HepG2 (cell line): ENCODE measurements at regions not wholly inside any gene's neighbourhood (a gene's known extent, or its start where the extent isn't known, plus 50 kb on each side); places are given as distances from the start of the nearest gene placed in this dataset.

Experiments
- ATAC-seq: fragments of 200-7000 bp; cut with Tn5 transposase; 3 replicates; pipeline ENCODE4 v1.9.1; 2020; ENCODE audit warnings: mild to moderate bottlenecking, moderate library complexity
- BruUV-seq: library from RNA; stranded (reverse); fragments of 400-500 nt; replicated peaks from 2 replicates; lab custom pipeline; 2021; lab: Mats Ljungman, UMichigan
- CTCF ChIA-PET: fragments of 300-600 bp; formaldehyde crosslinking; extraction: SDS; loops from one replicate; lab custom pipeline; 2021; ENCODE audit warnings: low total read pairs, inconsistent platforms, low intra/inter-chr PET ratio; lab: Yijun Ruan, JAX
- POLR2A ChIA-PET: fragments of 350-600 bp; sonication (Branson Sonifier 250); formaldehyde crosslinking; loops from one replicate; lab custom pipeline; 2020; ENCODE audit warnings: antibody characterized with exemption, inconsistent platforms; lab: Yijun Ruan, JAX
- DNase-seq: peaks from one replicate; pipeline ENCODE4 v3.0.0-alpha.2; 2015; ENCODE audit warnings: low spot score
- FAIRE-seq: peaks from 3 replicates; lab custom pipeline; 2011; peaks lifted over from hg19 to GRCh38; lab: Jason Lieb, UNC
- H2AFZ ChIP-seq: one replicate; pipeline ENCODE4 v1.6.1; 2011; ENCODE audit warnings: low read length, inconsistent platforms
- H3K27ac ChIP-seq: fragments of 300-600 bp; 3 replicates; pipeline ENCODE4 v1.8.0; 2011; ENCODE audit warnings: mixed run types, mild to moderate bottlenecking, mixed read lengths, low read length, inconsistent platforms; ENCODE audit not compliant: insufficient read depth; ENCODE audit errors: extremely low read length
- H3K27me3 ChIP-seq, 2 experiments: fragments of 200-600 bp in 1 of 2; 2 replicates in 1 of 2; 3 replicates in 1 of 2; pipeline versions ENCODE4 v1.6.0 to v1.8.0; 2011; ENCODE audit warnings: low read length in 2 of 2, mild to moderate bottlenecking in 2 of 2, moderate library complexity in 2 of 2, inconsistent platforms in 1 of 2; ENCODE audit not compliant: insufficient read depth in 2 of 2, control insufficient read depth in 1 of 2
- H3K36me3 ChIP-seq, 2 experiments: fragments of 200-600 bp in 1 of 2; replicated peaks in 1 of 2; 2 replicates in 1 of 2; 3 replicates in 1 of 2; pipeline versions ENCODE4 v1.5.1 to v1.8.0; 2011; ENCODE audit warnings: low read length in 2 of 2, inconsistent platforms in 1 of 2; ENCODE audit not compliant: insufficient read depth in 2 of 2, control insufficient read depth in 1 of 2
- H3K4me1 ChIP-seq: 2 replicates; pipeline ENCODE4 v1.5.1; 2012; ENCODE audit warnings: low read length, inconsistent platforms; ENCODE audit not compliant: insufficient read depth
- H3K4me2 ChIP-seq: 2 replicates; pipeline ENCODE4 v1.6.0; 2011; ENCODE audit warnings: low read depth, low read length, inconsistent platforms
- H3K4me3 ChIP-seq, 3 experiments: fragments of 200-600 bp in 1 of 3; sonication (generic), shearing (Covaris generic) in 1 of 3; replicated peaks in 1 of 3; 2 replicates each; pipeline ENCODE4 v1.5.1; 2011 to 2016; ENCODE audit warnings: low read length in 3 of 3, inconsistent platforms in 2 of 3, low read depth in 2 of 3, mild to moderate bottlenecking in 2 of 3, control low read depth in 1 of 3, mixed read lengths in 1 of 3; ENCODE audit not compliant: insufficient read depth in 1 of 3
- H3K79me2 ChIP-seq: one replicate; pipeline ENCODE4 v1.6.1; 2011; ENCODE audit warnings: low read length, inconsistent platforms; ENCODE audit not compliant: insufficient read depth
- H3K9ac ChIP-seq: 2 replicates; pipeline ENCODE4 v1.6.0; 2011; ENCODE audit warnings: mild to moderate bottlenecking, low read depth, low read length, inconsistent platforms; ENCODE audit not compliant: insufficient read depth
- H3K9me3 ChIP-seq: 2 replicates; pipeline ENCODE4 v1.5.1; 2012; ENCODE audit warnings: mild to moderate bottlenecking, low read length
- H4K20me1 ChIP-seq: 2 replicates; pipeline ENCODE4 v1.6.0; 2011; ENCODE audit warnings: inconsistent platforms, mild to moderate bottlenecking, low read length, moderate library complexity; ENCODE audit not compliant: insufficient read depth
- AGO1 ChIP-seq: fragments of 200-400 bp; formaldehyde crosslinking; IDR thresholded peaks from 2 replicates; pipeline ENCODE4 v1.6.1; 2017; ENCODE audit warnings: mild to moderate bottlenecking, low read depth, low read length, moderate library complexity; ENCODE audit not compliant: poor library complexity, severe bottlenecking
- MEIS1 ChIP-seq: sonication (generic); formaldehyde crosslinking; IDR thresholded peaks from 2 replicates; pipeline ENCODE4 v1.9.0; 2021; ENCODE audit warnings: mild to moderate bottlenecking, missing genetic modification reagents, moderate library complexity, borderline replicate concordance
- MIER3 ChIP-seq: IDR thresholded peaks from 2 replicates; pipeline ENCODE4 v1.6.1; 2016; ENCODE audit warnings: missing compliant biosample characterization, borderline replicate concordance
- NFE2 ChIP-seq: sonication (generic); formaldehyde crosslinking; IDR thresholded peaks from 2 replicates; pipeline ENCODE4 v1.4.0; 2020; ENCODE audit warnings: missing genetic modification reagents
- RFXANK ChIP-seq: IDR thresholded peaks from 2 replicates; pipeline ENCODE4 v1.6.1; 2016
- ZBTB1 ChIP-seq: sonication (generic); formaldehyde crosslinking; IDR thresholded peaks from 2 replicates; pipeline ENCODE4 v1.4.0; 2020; ENCODE audit warnings: missing genetic modification reagents, borderline replicate concordance
- ZC3H13 ChIP-seq: sonication (generic); formaldehyde crosslinking; IDR thresholded peaks from 2 replicates; pipeline ENCODE4 v1.8.1; 2023; ENCODE audit warnings: mild to moderate bottlenecking, missing genetic modification reagents, moderate library complexity
- ZNF570 ChIP-seq: sonication (generic); formaldehyde crosslinking; IDR thresholded peaks from 2 replicates; pipeline ENCODE4 v1.4.0; 2020; ENCODE audit warnings: mild to moderate bottlenecking, missing genetic modification reagents, borderline replicate concordance
- ZNF644 ChIP-seq: IDR thresholded peaks from 2 replicates; pipeline ENCODE4 v1.6.1; 2016; ENCODE audit warnings: low read depth
- ZNF678 ChIP-seq: sonication (generic); formaldehyde crosslinking; IDR thresholded peaks from 2 replicates; pipeline ENCODE4 v1.4.0; 2020; ENCODE audit warnings: mild to moderate bottlenecking, missing genetic modification reagents
- ZSCAN29 ChIP-seq: sonication (generic); formaldehyde crosslinking; conservative IDR thresholded peaks from 2 replicates; pipeline ENCODE4 v1.4.0; 2020; ENCODE audit warnings: mild to moderate bottlenecking, missing genetic modification reagents
- in situ Hi-C: cut with HindIII; loops from 2 replicates; pipeline ENCODE4 v1.10.0; 2017; ENCODE audit warnings: low pct_unique_long_range_greater_than_20kb; ENCODE audit not compliant: extremely low pct_ligation_motif_present
- intact Hi-C: fragments of 100-400 bp; cut with micrococcal nuclease; formaldehyde crosslinking; loops from one replicate; pipeline ENCODE4 v1.10.0; 2022; ENCODE audit not compliant: unreplicated experiment
- TF ChIP-seq, protein P1 (sequence below): IDR thresholded peaks from 2 replicates; pipeline ENCODE4 v1.6.1; 2018; ENCODE audit warnings: missing genetic modification reagents
- TF ChIP-seq, protein P2 (sequence below): sonication (generic); formaldehyde crosslinking; IDR thresholded peaks from 2 replicates; pipeline ENCODE4 v1.8.0; 2022; ENCODE audit warnings: mild to moderate bottlenecking, missing genetic modification reagents
- TF ChIP-seq, protein P3 (sequence below): sonication (generic); formaldehyde crosslinking; IDR thresholded peaks from 2 replicates; pipeline ENCODE4 v1.9.0; 2022; ENCODE audit warnings: missing genetic modification reagents, mild to moderate bottlenecking, borderline replicate concordance
- TF ChIP-seq, protein P4 (sequence below): sonication (generic); formaldehyde crosslinking; IDR thresholded peaks from 2 replicates; pipeline ENCODE4 v1.5.1; 2020; ENCODE audit warnings: mild to moderate bottlenecking, missing genetic modification reagents

GRCh38 chr2:190794377-190794776 is 86.2 kb upstream of the GLS start (continued):
- TF ChIP-seq ZNF644 (no peak), ZBTB1 (CRISPR knock-in tag) (no peak), ZSCAN29 (no peak)

- Histone ChIP-seq H3K27ac (no peak overlapping the region), H3K4me3 (no peak overlapping the region), H2AFZ (no peak overlapping the region), H3K4me1 (peaks cover 12% of the 10 kb centered on the region), H3K9ac (no peak overlapping the region), H3K27me3 (no peaks in the 10 kb centered on the region), H3K36me3 (no peaks in the 10 kb centered on the region), H3K79me2 (no peaks in the 10 kb centered on the region), H4K20me1 (no peaks in the 10 kb centered on the region), H3K4me2 (no peak overlapping the region), H3K9me3 (no peaks in the 10 kb centered on the region)
- DNase-seq (no peak), FAIRE-seq (no peak), ATAC-seq (no peak)
- intact Hi-C loops, result no loop called here
- in situ Hi-C loops, result no loop called here
- ChIA-PET CTCF (no interaction called here), POLR2A (interaction anchor here (0.8 to 2.6 kb wide), 2 partner anchors 15 to 17 kb away, joined by 3 to 10 read pairs; no protein-coding TSS in a partner anchor)
- BruUV-seq, result no TSS peak
- TF ChIP-seq ZNF678 (CRISPR knock-in tag), result no peak
- TF ChIP-seq, protein P1, sequence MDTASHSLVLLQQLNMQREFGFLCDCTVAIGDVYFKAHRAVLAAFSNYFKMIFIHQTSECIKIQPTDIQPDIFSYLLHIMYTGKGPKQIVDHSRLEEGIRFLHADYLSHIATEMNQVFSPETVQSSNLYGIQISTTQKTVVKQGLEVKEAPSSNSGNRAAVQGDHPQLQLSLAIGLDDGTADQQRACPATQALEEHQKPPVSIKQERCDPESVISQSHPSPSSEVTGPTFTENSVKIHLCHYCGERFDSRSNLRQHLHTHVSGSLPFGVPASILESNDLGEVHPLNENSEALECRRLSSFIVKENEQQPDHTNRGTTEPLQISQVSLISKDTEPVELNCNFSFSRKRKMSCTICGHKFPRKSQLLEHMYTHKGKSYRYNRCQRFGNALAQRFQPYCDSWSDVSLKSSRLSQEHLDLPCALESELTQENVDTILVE (CRISPR knock-in tag), result no peak
- TF ChIP-seq, protein P2, sequence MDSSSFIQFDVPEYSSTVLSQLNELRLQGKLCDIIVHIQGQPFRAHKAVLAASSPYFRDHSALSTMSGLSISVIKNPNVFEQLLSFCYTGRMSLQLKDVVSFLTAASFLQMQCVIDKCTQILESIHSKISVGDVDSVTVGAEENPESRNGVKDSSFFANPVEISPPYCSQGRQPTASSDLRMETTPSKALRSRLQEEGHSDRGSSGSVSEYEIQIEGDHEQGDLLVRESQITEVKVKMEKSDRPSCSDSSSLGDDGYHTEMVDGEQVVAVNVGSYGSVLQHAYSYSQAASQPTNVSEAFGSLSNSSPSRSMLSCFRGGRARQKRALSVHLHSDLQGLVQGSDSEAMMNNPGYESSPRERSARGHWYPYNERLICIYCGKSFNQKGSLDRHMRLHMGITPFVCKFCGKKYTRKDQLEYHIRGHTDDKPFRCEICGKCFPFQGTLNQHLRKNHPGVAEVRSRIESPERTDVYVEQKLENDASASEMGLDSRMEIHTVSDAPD (CRISPR knock-in tag), result no peak
- TF ChIP-seq AGO1, result no peak
- TF ChIP-seq ZC3H13, result no peak
- no peak for TF ChIP-seq MIER3
- TF ChIP-seq RFXANK (CRISPR knock-in tag), result no peak
- TF ChIP-seq, protein P3, sequence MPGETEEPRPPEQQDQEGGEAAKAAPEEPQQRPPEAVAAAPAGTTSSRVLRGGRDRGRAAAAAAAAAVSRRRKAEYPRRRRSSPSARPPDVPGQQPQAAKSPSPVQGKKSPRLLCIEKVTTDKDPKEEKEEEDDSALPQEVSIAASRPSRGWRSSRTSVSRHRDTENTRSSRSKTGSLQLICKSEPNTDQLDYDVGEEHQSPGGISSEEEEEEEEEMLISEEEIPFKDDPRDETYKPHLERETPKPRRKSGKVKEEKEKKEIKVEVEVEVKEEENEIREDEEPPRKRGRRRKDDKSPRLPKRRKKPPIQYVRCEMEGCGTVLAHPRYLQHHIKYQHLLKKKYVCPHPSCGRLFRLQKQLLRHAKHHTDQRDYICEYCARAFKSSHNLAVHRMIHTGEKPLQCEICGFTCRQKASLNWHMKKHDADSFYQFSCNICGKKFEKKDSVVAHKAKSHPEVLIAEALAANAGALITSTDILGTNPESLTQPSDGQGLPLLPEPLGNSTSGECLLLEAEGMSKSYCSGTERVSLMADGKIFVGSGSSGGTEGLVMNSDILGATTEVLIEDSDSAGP (CRISPR knock-in tag), result no peak
- TF ChIP-seq ZNF570 (CRISPR knock-in tag), result no peak
- no peak for TF ChIP-seq NFE2 (CRISPR knock-in tag)
- TF ChIP-seq, protein P4, sequence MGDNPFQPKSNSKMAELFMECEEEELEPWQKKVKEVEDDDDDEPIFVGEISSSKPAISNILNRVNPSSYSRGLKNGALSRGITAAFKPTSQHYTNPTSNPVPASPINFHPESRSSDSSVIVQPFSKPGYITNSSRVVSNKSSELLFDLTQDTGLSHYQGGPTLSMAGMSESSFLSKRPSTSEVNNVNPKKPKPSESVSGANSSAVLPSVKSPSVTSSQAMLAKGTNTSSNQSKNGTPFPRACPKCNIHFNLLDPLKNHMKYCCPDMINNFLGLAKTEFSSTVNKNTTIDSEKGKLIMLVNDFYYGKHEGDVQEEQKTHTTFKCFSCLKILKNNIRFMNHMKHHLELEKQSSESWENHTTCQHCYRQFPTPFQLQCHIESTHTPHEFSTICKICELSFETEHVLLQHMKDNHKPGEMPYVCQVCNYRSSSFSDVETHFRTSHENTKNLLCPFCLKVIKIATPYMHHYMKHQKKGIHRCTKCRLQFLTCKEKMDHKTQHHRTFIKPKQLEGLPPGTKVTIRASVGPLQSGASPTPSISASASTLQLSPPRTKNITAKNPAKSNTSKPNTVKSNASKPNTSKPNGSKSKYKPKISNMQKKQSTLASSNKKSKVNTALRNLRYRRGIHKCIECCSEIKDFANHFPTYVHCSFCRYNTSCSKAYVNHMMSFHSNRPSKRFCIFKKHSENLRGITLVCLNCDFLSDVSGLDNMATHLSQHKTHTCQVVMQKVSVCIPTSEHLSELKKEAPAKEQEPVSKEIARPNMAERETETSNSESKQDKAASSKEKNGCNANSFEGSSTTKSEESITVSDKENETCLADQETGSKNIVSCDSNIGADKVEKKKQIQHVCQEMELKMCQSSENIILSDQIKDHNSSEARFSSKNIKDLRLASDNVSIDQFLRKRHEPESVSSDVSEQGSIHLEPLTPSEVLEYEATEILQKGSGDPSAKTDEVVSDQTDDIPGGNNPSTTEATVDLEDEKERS (CRISPR knock-in tag), result no peak
- TF ChIP-seq MEIS1 (CRISPR knock-in tag), result no peak
These were observed 85.8 kb upstream of the GLS start for GRCh38 chr2:190794790-190795189.
